ENCODE measurements at regions not wholly inside any gene's neighbourhood (a gene's known extent, or its start where the extent isn't known, plus 50 kb on each side); places are given as distances from the start of the nearest gene placed in this dataset.

- no peaks in the 10 kb centered on the region for H3K36me3 ChIP-seq (ENCODE audit: control insufficient read depth in 5 of 5, insufficient read depth in 5 of 5, low read length in 5 of 5)
- H3K27me3 ChIP-seq (ENCODE audit: control insufficient read depth in 5 of 5, insufficient read depth in 4 of 5, low read length in 5 of 5): peaks cover 4 to 8% (median 5%) of the 10 kb centered on the region in 5 donors
- no peak overlapping the region for H3K27ac ChIP-seq (ENCODE audit: low read depth, low read length)
- H3K4me3 ChIP-seq (ENCODE audit: low read depth in 1 of 5, low read length in 5 of 5): no peak overlapping the region
- peaks cover 2 to 7% (median 5%) of the 10 kb centered on the region in 5 donors for H3K9me3 ChIP-seq (ENCODE audit: control insufficient read depth in 5 of 5, low read length in 5 of 5)
- no peak overlapping the region for H3K9ac ChIP-seq (ENCODE audit: low read length in 5 of 5)
- peaks cover 0 to 4% (median 0%) of the 10 kb centered on the region in 5 donors for H3K4me1 ChIP-seq (ENCODE audit: control insufficient read depth in 5 of 5, insufficient read depth in 5 of 5, low read length in 5 of 5)
Observed at GRCh38 chr2:16301961-16302360, 361.6 kb downstream of the MYCN start.

GRCh38 chr2:16298866-16299265 lies 358.5 kb downstream of the MYCN start:
- Histone ChIP-seq H3K27me3 (ENCODE audit: control insufficient read depth in 5 of 5, insufficient read depth in 4 of 5, low read length in 5 of 5) (peaks cover 0 to 8% (median 4%) of the 10 kb centered on the region in 5 donors), H3K9me3 (ENCODE audit: control insufficient read depth in 5 of 5, low read length in 5 of 5) (peaks cover 2 to 7% (median 5%) of the 10 kb centered on the region in 5 donors), H3K4me1 (ENCODE audit: control insufficient read depth in 5 of 5, insufficient read depth in 5 of 5, low read length in 5 of 5) (peaks cover 0 to 4% (median 0%) of the 10 kb centered on the region in 5 donors)

GRCh38 chr2:16296331-16297250 lies 356.2 kb downstream of the MYCN start:
- Histone ChIP-seq H3K27me3 (ENCODE audit: control insufficient read depth in 5 of 5, insufficient read depth in 4 of 5, low read length in 5 of 5) (peaks cover 0 to 7% (median 2%) of the 10 kb centered on the region in 5 donors), H3K9ac (ENCODE audit: low read length in 5 of 5) (no peak overlapping the region), H3K36me3 (ENCODE audit: control insufficient read depth in 5 of 5, insufficient read depth in 5 of 5, low read length in 5 of 5) (no peaks in the 10 kb centered on the region), H3K4me3 (ENCODE audit: low read depth in 1 of 5, low read length in 5 of 5) (no peak overlapping the region), H3K9me3 (ENCODE audit: control insufficient read depth in 5 of 5, low read length in 5 of 5) (peaks cover 2 to 7% (median 5%) of the 10 kb centered on the region in 5 donors), H3K27ac (ENCODE audit: low read depth, low read length) (no peak overlapping the region), H3K4me1 (ENCODE audit: control insufficient read depth in 5 of 5, insufficient read depth in 5 of 5, low read length in 5 of 5) (no peaks in the 10 kb centered on the region)

More at GRCh38 chr2:16298866-16299265, 358.5 kb downstream of the MYCN start:
- Histone ChIP-seq H3K9ac (ENCODE audit: low read length in 5 of 5) (no peak overlapping the region), H3K27ac (ENCODE audit: low read depth, low read length) (no peak overlapping the region), H3K4me3 (ENCODE audit: low read depth in 1 of 5, low read length in 5 of 5) (no peak overlapping the region), H3K36me3 (ENCODE audit: control insufficient read depth in 5 of 5, insufficient read depth in 5 of 5, low read length in 5 of 5) (no peaks in the 10 kb centered on the region)

- H3K9ac ChIP-seq (ENCODE audit: low read length in 5 of 5): no peak overlapping the region
- H3K27me3 ChIP-seq (ENCODE audit: control insufficient read depth in 5 of 5, insufficient read depth in 4 of 5, low read length in 5 of 5): peaks cover 0 to 12% (median 6%) of the 10 kb centered on the region in 5 donors
- no peaks in the 10 kb centered on the region for H3K4me1 ChIP-seq (ENCODE audit: control insufficient read depth in 5 of 5, insufficient read depth in 5 of 5, low read length in 5 of 5)
- no peak overlapping the region for H3K27ac ChIP-seq (ENCODE audit: low read depth, low read length)
- H3K9me3 ChIP-seq (ENCODE audit: control insufficient read depth in 5 of 5, low read length in 5 of 5): peaks cover 2 to 7% (median 5%) of the 10 kb centered on the region in 5 donors
- no peak overlapping the region for H3K4me3 ChIP-seq (ENCODE audit: low read depth in 1 of 5, low read length in 5 of 5)
- no peaks in the 10 kb centered on the region for H3K36me3 ChIP-seq (ENCODE audit: control insufficient read depth in 5 of 5, insufficient read depth in 5 of 5, low read length in 5 of 5)
Observed at GRCh38 chr2:16296038-16296290, 355.6 kb downstream of the MYCN start.

GRCh38 chr2:16294791-16295190 lies 354.4 kb downstream of the MYCN start:
- Histone ChIP-seq H3K27ac (ENCODE audit: low read depth, low read length) (no peak overlapping the region), H3K9me3 (ENCODE audit: control insufficient read depth in 5 of 5, low read length in 5 of 5) (no peaks in the 10 kb centered on the region), H3K36me3 (ENCODE audit: control insufficient read depth in 5 of 5, insufficient read depth in 5 of 5, low read length in 5 of 5) (no peaks in the 10 kb centered on the region), H3K4me1 (ENCODE audit: control insufficient read depth in 5 of 5, insufficient read depth in 5 of 5, low read length in 5 of 5) (no peaks in the 10 kb centered on the region), H3K9ac (ENCODE audit: low read length in 5 of 5) (no peak overlapping the region), H3K27me3 (ENCODE audit: control insufficient read depth in 5 of 5, insufficient read depth in 4 of 5, low read length in 5 of 5) (peaks cover 0 to 12% (median 8%) of the 10 kb centered on the region in 5 donors), H3K4me3 (ENCODE audit: low read depth in 1 of 5, low read length in 5 of 5) (no peak overlapping the region)

GRCh38 chr2:16293871-16294270 lies 353.5 kb downstream of the MYCN start:
- Histone ChIP-seq H3K27me3 (ENCODE audit: control insufficient read depth in 5 of 5, insufficient read depth in 4 of 5, low read length in 5 of 5) (peaks cover 0 to 12% (median 8%) of the 10 kb centered on the region in 5 donors), H3K36me3 (ENCODE audit: control insufficient read depth in 5 of 5, insufficient read depth in 5 of 5, low read length in 5 of 5) (no peaks in the 10 kb centered on the region), H3K9ac (ENCODE audit: low read length in 5 of 5) (no peak overlapping the region), H3K27ac (ENCODE audit: low read depth, low read length) (no peak overlapping the region), H3K9me3 (ENCODE audit: control insufficient read depth in 5 of 5, low read length in 5 of 5) (no peaks in the 10 kb centered on the region), H3K4me1 (ENCODE audit: control insufficient read depth in 5 of 5, insufficient read depth in 5 of 5, low read length in 5 of 5) (no peaks in the 10 kb centered on the region), H3K4me3 (ENCODE audit: low read depth in 1 of 5, low read length in 5 of 5) (no peak overlapping the region)

- Histone ChIP-seq H3K27ac (ENCODE audit: low read depth, low read length) (no peak overlapping the region), H3K4me3 (ENCODE audit: low read depth in 1 of 5, low read length in 5 of 5) (no peak overlapping the region), H3K4me1 (ENCODE audit: control insufficient read depth in 5 of 5, insufficient read depth in 5 of 5, low read length in 5 of 5) (no peaks in the 10 kb centered on the region), H3K9me3 (ENCODE audit: control insufficient read depth in 5 of 5, low read length in 5 of 5) (no peaks in the 10 kb centered on the region), H3K27me3 (ENCODE audit: control insufficient read depth in 5 of 5, insufficient read depth in 4 of 5, low read length in 5 of 5) (peaks cover 0 to 12% (median 8%) of the 10 kb centered on the region in 5 donors), H3K36me3 (ENCODE audit: control insufficient read depth in 5 of 5, insufficient read depth in 5 of 5, low read length in 5 of 5) (no peaks in the 10 kb centered on the region), H3K9ac (ENCODE audit: low read length in 5 of 5) (no peak overlapping the region)
Observed at GRCh38 chr2:16293398-16293797, 353.0 kb downstream of the MYCN start.

- no peaks in the 10 kb centered on the region for H3K4me1 ChIP-seq (ENCODE audit: control insufficient read depth in 5 of 5, insufficient read depth in 5 of 5, low read length in 5 of 5)
- H3K9ac ChIP-seq (ENCODE audit: low read length in 5 of 5): no peak overlapping the region
- H3K4me3 ChIP-seq (ENCODE audit: low read depth in 1 of 5, low read length in 5 of 5): no peak overlapping the region
- H3K36me3 ChIP-seq (ENCODE audit: control insufficient read depth in 5 of 5, insufficient read depth in 5 of 5, low read length in 5 of 5): no peaks in the 10 kb centered on the region
- no peaks in the 10 kb centered on the region for H3K9me3 ChIP-seq (ENCODE audit: control insufficient read depth in 5 of 5, low read length in 5 of 5)
- peaks cover 0 to 12% (median 8%) of the 10 kb centered on the region in 5 donors for H3K27me3 ChIP-seq (ENCODE audit: control insufficient read depth in 5 of 5, insufficient read depth in 4 of 5, low read length in 5 of 5)
- no peak overlapping the region for H3K27ac ChIP-seq (ENCODE audit: low read depth, low read length)
Observed at GRCh38 chr2:16291731-16292550, 351.6 kb downstream of the MYCN start.

- H3K9ac ChIP-seq (ENCODE audit: low read length in 5 of 5): no peak overlapping the region
- H3K4me1 ChIP-seq (ENCODE audit: control insufficient read depth in 5 of 5, insufficient read depth in 5 of 5, low read length in 5 of 5): no peaks in the 10 kb centered on the region
Observed at GRCh38 chr2:16291226-16291625, 350.9 kb downstream of the MYCN start.

More at GRCh38 chr2:16291226-16291625, 350.9 kb downstream of the MYCN start:
- Histone ChIP-seq H3K36me3 (ENCODE audit: control insufficient read depth in 5 of 5, insufficient read depth in 5 of 5, low read length in 5 of 5) (no peaks in the 10 kb centered on the region), H3K27ac (ENCODE audit: low read depth, low read length) (no peak overlapping the region), H3K27me3 (ENCODE audit: control insufficient read depth in 5 of 5, insufficient read depth in 4 of 5, low read length in 5 of 5) (peaks cover 0 to 12% (median 8%) of the 10 kb centered on the region in 5 donors), H3K4me3 (ENCODE audit: low read depth in 1 of 5, low read length in 5 of 5) (no peak overlapping the region), H3K9me3 (ENCODE audit: control insufficient read depth in 5 of 5, low read length in 5 of 5) (no peaks in the 10 kb centered on the region)
